ENCODE measurements at regions not wholly inside any gene's neighbourhood (a gene's known extent, or its start where the extent isn't known, plus 50 kb on each side); places are given as distances from the start of the nearest gene placed in this dataset.

GRCh38 chr1:209304166-209304565, 279.3 kb upstream of the CAMK1G start:
- TF ChIP-seq, protein P1, sequence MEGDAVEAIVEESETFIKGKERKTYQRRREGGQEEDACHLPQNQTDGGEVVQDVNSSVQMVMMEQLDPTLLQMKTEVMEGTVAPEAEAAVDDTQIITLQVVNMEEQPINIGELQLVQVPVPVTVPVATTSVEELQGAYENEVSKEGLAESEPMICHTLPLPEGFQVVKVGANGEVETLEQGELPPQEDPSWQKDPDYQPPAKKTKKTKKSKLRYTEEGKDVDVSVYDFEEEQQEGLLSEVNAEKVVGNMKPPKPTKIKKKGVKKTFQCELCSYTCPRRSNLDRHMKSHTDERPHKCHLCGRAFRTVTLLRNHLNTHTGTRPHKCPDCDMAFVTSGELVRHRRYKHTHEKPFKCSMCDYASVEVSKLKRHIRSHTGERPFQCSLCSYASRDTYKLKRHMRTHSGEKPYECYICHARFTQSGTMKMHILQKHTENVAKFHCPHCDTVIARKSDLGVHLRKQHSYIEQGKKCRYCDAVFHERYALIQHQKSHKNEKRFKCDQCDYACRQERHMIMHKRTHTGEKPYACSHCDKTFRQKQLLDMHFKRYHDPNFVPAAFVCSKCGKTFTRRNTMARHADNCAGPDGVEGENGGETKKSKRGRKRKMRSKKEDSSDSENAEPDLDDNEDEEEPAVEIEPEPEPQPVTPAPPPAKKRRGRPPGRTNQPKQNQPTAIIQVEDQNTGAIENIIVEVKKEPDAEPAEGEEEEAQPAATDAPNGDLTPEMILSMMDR (IDR thresholded peaks at IDR 0.05; ENCODE audit: insufficient read depth, low read length, poor library complexity, severe bottlenecking), result no peak
- TF ChIP-seq EZH2phosphoT487 (conservative IDR thresholded peaks at IDR 0.05; ENCODE audit: low read length), result no peak

Data from SU-DHL-6 (cell line).